ENCODE measurements at regions not wholly inside any gene's neighbourhood (a gene's known extent, or its start where the extent isn't known, plus 50 kb on each side); places are given as distances from the start of the nearest gene placed in this dataset.

- Histone ChIP-seq H3K4me3 (no peak overlapping the region), H3K4me1 (peaks cover 17 to 88% (median 56%) of the 10 kb centered on the region in 4 donors), H3K27me3 (no peaks in the 10 kb centered on the region), H3K27ac (peak overlapping the region in 4 of 5 donors; percentile 28 to 76 (median 48)), H3K9me3 (no peaks in the 10 kb centered on the region), H3K36me3 (no peaks in the 10 kb centered on the region)
- no peak for DNase-seq
- no peak for TF ChIP-seq CTCF (IDR thresholded peaks at IDR 0.05)
- intact Hi-C loops (cut with DNase I; ENCODE audit: low total_unique reads) = no loop called here
- 46 to 65% (median 51%) methylated on average over 9 of the region's 9 CpGs for WGBS, 5 donors
Measured at GRCh38 chr3:124599147-124599765, 131.0 kb upstream of the UMPS start.

GRCh38 chr3:124599779-124600693, 130.2 kb upstream of the UMPS start:
- Histone ChIP-seq H3K9me3 (no peaks in the 10 kb centered on the region), H3K36me3 (no peaks in the 10 kb centered on the region), H3K4me3 (no peak overlapping the region), H3K27me3 (no peaks in the 10 kb centered on the region), H3K27ac (peak overlapping the region in 4 of 5 donors; percentile 28 to 76 (median 48)), H3K4me1 (peaks cover 12 to 82% (median 50%) of the 10 kb centered on the region in 4 donors)
- DNase-seq = no peak
- intact Hi-C loops (cut with DNase I; ENCODE audit: low total_unique reads) = no loop called here
- WGBS, 5 donors = 44 to 75% (median 50%) methylated on average over 4 of the region's 4 CpGs
- TF ChIP-seq POLR2A (IDR thresholded peaks at IDR 0.05) (no peak), EP300 (IDR thresholded peaks at IDR 0.05) (no peak), CTCF (IDR thresholded peaks at IDR 0.05) (no peak), POLR2AphosphoS5 (IDR thresholded peaks at IDR 0.05) (peak in 1 of 3 donors; percentile 35)

- no peaks in the 10 kb centered on the region for H3K9me3 ChIP-seq
- H3K4me3 ChIP-seq = no peak overlapping the region
- no peak for TF ChIP-seq POLR2AphosphoS5 (IDR thresholded peaks at IDR 0.05)
- no peak for TF ChIP-seq EP300 (IDR thresholded peaks at IDR 0.05)
- no peak for TF ChIP-seq POLR2A (IDR thresholded peaks at IDR 0.05)
- no peak for TF ChIP-seq CTCF (IDR thresholded peaks at IDR 0.05)
- H3K4me1 ChIP-seq = peaks cover 12 to 77% (median 48%) of the 10 kb centered on the region in 4 donors
- H3K36me3 ChIP-seq = no peaks in the 10 kb centered on the region
- H3K27me3 ChIP-seq = no peaks in the 10 kb centered on the region
- DNase-seq = no peak
- intact Hi-C loops (cut with DNase I; ENCODE audit: low total_unique reads) = no loop called here
- peak overlapping the region in 4 of 5 donors; percentile 27 to 76 (median 48) for H3K27ac ChIP-seq
- 73 to 86% (median 76%) methylated on average over 4 of the region's 4 CpGs for WGBS, 5 donors
Measured at GRCh38 chr3:124600765-124601164, 129.5 kb upstream of the UMPS start.

- Histone ChIP-seq H3K36me3 (no peaks in the 10 kb centered on the region), H3K9me3 (no peaks in the 10 kb centered on the region), H3K27ac (peak overlapping the region in 4 of 5 donors; percentile 27 to 76 (median 48)), H3K27me3 (no peaks in the 10 kb centered on the region), H3K4me3 (no peak overlapping the region), H3K4me1 (peaks cover 12 to 77% (median 48%) of the 10 kb centered on the region in 4 donors)
- TF ChIP-seq CTCF (IDR thresholded peaks at IDR 0.05) = no peak
- intact Hi-C loops (cut with DNase I; ENCODE audit: low total_unique reads) = no loop called here
- peak in 1 of 2 donors; percentile 55 for DNase-seq
- WGBS, 5 donors = 32 to 57% (median 34%) methylated on average over 2 of the region's 2 CpGs
Measured at GRCh38 chr3:124601190-124601589, 129.1 kb upstream of the UMPS start.

Measured in stomach (tissue), 8 donors.